A172 (cell line): ENCODE measurements at regions not wholly inside any gene's neighbourhood (a gene's known extent, or its start where the extent isn't known, plus 50 kb on each side); places are given as distances from the start of the nearest gene placed in this dataset.
A peak's percentile ranks its signal among the peaks of the same experiment; 100 is the strongest.
"Not testable (repeated sequence)": the region's sequence is repeated elsewhere in the genome, so short reads cannot be mapped to it uniquely, and the experiment has no call there.

ENCODE experiments used
- DNase-seq: peaks from one replicate; pipeline ENCODE4 v3.0.0-alpha.2; 2015; ENCODE audit warnings: low spot score

- no peak for DNase-seq
Measured at GRCh38 chr2:58512878-58513277, 271.8 kb upstream of the FANCL start.

GRCh38 chr2:58508006-58508405 lies 266.9 kb upstream of the FANCL start:
- DNase-seq = no peak

GRCh38 chr2:58503918-58504317 lies 262.8 kb upstream of the FANCL start:
- DNase-seq = no peak

GRCh38 chr2:58502931-58503330 lies 261.8 kb upstream of the FANCL start:
- DNase-seq = no peak

GRCh38 chr2:58501371-58502160 lies 260.4 kb upstream of the FANCL start:
- no peak for DNase-seq

- no peak for DNase-seq
Measured at GRCh38 chr2:58497168-58497567, 256.0 kb upstream of the FANCL start.

DNA sequence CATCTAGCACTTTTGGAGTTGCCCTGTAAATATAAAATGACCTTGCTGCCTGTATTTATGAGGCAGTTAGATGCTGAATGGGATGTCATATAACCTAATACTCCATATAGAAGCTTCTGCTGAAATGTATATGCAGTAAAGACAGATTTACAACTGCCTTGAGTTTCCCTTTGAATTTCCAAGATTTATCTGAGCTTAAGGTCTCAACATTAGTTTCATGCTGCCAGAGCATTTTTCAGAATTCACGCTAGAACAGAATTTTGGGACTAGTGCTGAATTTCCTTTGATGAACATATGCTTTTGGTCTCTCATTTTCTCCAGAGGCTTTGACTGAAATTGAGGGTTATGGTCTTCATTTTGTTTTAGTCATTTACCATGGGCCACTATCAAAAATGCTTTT lies 254.7 kb upstream of the FANCL start:
- DNase-seq = no peak

GRCh38 chr2:58494071-58494501 lies 253.0 kb upstream of the FANCL start:
- no peak for DNase-seq

- no peak for DNase-seq
Measured at GRCh38 chr2:58484629-58485028, 243.5 kb upstream of the FANCL start.

- DNase-seq = peak; percentile 73
Measured at GRCh38 chr2:58484221-58484620, 243.1 kb upstream of the FANCL start.

DNA sequence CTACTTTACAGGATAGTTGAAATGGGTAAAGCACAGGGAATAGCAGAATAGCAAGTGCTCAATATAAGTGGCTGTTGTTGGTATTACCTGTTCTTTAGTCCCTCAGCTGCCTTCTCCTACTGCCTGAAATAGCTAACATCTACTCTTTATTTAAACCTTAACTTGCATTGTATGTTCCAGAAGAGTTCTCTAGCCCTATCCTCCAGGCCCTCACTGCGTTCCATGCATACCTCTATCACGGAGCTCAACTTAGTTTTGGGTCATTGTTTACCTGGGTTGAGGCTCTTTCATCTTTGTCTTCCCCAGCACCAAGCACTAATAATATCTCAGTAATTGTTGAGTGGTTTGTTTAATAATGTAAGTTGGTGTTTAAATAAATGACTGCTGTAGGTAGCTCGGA lies 242.2 kb upstream of the FANCL start:
- no peak for DNase-seq

GRCh38 chr2:58481670-58482069 lies 240.5 kb upstream of the FANCL start:
- DNase-seq = no peak

GRCh38 chr2:58480141-58480540 lies 239.0 kb upstream of the FANCL start:
- DNase-seq = no peak

DNA sequence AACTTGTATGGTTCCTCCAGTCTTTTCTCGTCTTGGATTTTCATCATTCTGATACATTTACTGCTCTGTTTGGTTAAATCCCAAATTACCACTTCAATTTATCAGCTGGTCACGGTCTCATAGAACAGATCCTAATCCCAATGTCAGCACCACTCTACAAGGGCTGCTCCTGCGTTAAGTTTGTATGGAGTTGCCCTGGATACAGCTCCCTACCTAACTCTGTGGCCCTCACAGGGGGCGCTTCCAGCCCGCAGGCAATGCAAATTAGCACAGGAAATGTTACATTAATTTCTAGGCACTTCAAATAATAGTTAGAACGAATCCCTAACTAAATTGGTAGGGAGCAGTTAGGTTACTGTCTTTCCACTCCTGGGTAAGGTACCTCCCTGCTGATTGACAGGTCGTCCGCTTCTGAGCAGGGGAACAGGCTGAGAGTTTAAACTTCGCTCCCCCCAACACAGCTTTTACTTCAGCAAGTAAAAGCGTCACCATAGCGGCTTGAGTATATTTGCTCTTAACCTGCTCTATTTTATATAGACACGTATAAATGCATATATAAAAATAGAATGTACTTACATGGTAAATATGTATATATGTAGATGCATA lies 238.5 kb upstream of the FANCL start:
- DNase-seq = no peak

DNA sequence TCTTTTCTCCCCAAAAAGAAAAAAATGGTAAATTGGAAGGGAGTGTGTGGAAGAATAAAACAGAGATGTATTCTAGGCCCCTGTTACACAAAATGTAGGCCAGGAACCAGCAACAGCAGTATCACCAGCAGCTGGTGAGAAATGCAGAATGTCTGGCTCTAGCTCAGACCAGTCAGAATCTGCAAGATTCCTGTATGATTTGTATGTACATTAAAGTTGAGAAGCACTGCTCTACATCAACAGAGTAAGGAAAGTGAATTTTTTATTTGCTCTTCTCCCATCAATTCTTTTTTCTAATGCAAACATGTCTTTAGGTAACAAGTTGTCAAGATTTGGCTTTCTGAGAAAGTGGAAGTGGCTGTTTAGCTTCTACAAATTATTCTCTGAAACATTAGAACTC lies 235.4 kb upstream of the FANCL start:
- DNase-seq = no peak

GRCh38 chr2:58475756-58476155 lies 234.6 kb upstream of the FANCL start:
- DNase-seq = no peak

GRCh38 chr2:58473165-58473564 lies 232.0 kb upstream of the FANCL start:
- no peak for DNase-seq

DNA sequence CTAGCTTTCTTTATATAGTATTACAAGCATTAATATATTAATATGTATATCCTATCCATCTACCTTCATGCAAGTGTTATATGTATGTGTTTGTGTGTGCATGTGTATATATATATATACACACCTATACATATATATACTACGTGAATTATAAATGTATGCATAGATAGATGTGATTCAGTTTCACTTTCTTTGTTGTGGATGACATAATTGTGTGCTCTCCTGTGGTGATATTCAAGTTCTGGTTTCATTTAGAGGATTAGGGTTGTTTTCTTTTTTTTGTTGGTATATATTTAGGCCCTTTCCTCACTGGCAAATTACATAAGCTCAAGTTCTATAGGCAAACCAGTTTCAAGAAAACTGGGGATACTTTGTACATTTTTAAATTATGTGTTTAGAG lies 225.7 kb upstream of the FANCL start:
- DNase-seq = no peak

DNA sequence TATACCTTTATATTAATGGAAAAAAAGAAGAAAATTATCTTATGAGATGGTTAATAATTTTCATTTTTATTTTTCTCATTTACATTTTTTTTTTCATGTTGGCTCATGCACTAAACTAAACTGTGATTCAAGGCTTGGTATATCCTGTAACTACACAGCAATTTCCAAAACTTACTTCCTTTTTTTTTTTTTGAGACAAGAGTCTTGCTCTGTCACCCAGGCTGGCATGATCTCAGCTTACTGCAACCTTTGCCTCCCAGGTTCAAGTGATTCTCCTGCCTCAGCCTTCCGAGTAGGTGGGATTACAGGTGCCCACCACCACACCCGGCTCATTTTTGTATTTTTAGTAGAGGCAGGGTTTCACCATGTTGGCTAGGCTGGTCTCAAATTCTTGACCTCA lies 224.9 kb upstream of the FANCL start:
- not testable (repeated sequence) for DNase-seq

DNA sequence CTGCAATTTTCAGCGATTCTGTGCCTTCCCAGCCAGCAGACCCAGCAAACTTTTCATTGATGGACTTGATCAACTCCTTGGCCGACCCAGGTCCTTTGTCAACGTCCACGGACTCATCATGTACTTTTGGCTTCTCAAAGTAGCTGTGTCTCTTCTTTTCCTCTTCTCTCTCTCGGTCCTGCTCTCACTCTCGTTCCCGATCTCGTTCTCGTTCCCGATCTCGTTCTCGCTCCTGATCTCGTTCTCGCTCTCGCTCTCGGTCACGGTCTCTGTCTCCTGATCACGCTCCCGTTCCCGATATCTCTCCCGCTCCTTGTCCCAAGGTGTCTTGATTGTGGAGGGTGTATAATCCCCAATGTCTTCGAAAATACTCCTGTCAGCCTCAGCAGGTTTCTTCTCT lies 219.5 kb upstream of the FANCL start:
- DNase-seq = no peak

- DNase-seq = peak; percentile 18
Measured at GRCh38 chr2:58449286-58450010, 208.3 kb upstream of the FANCL start.

DNA sequence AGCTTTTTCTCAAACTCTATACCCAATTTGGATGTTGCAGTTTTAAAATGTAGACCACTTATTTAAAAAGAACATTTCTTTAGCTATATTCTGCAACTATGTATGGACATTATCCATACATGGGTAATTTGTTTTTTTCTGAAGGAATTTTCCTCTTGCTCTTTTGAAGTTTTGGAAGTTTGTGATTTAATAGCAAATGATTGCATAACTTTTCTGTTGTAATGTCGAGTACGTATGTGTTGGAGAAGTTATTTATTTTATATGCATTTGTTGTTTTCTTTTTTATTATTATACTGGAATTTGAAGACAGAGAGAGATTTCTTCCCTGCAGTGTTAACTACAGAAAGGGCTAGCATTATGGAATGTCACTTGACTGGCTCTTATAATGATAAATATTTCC lies 207.7 kb upstream of the FANCL start:
- DNase-seq = no peak

- DNase-seq = peak; percentile 89
Measured at GRCh38 chr2:58448065-58448507, 207.0 kb upstream of the FANCL start.
